ENCODE measurements at regions not wholly inside any gene's neighbourhood (a gene's known extent, or its start where the extent isn't known, plus 50 kb on each side); places are given as distances from the start of the nearest gene placed in this dataset.

DNA sequence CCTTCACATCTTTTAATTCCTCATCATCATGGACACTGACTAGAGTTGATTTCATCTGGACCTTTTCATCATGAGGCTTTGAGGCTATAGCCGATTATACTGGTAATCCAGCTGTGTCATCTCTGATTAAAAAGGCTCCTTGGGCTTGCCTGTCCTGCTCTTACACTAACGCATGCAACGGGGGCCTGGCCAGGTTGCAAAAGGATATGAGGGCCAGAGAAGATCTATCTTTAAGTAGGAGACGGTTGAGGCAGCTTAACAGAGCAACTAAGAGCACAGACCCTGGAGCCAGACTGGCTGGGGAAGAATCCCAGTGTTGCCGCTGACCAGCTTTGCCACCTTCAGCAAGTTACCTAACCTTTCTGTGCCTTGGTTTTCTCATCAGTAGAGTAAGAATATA, 211.5 kb downstream of the PTEN start:
- no peaks in the 10 kb centered on the region; the same call in 2 of the 3 replicates for H3K9me3 ChIP-seq (replicated peaks; ENCODE audit: control insufficient read depth, insufficient read depth, low read length)
- BruUV-seq (replicated peaks): no TSS peak
- ChIA-PET CTCF (interaction anchor here (1.4 to 2.1 kb wide), 3 partner anchors 34 to 315 kb away, joined by 3 to 7 read pairs (median 4); no protein-coding TSS in a partner anchor), SMC1A (ENCODE audit: uncharacterized antibody, unreplicated experiment) (interaction anchor here (1.3 to 19.3 kb wide), 4 partner anchors 7 to 310 kb away, joined by 3 to 229 read pairs (median 86); no protein-coding TSS in a partner anchor), POLR2A (interaction anchor here (1.9 kb wide), 1 partner anchor 11 kb away, joined by 5 read pairs; no protein-coding TSS in a partner anchor), RAD21 (ENCODE audit: unreplicated experiment) (interaction anchor here (1.1 to 2.9 kb wide), 4 partner anchors 8 to 39 kb away, joined by 3 to 10 read pairs (median 6); no protein-coding TSS in a partner anchor)
- intact Hi-C loops (cut with micrococcal nuclease; ENCODE audit: unreplicated experiment) (no loop called here), in situ Hi-C loops (cut with MboI) (no loop called here)
- FAIRE-seq: no peak
- 95% methylated on average over 5 of the region's 5 CpGs for WGBS (ENCODE audit: insufficient coverage, insufficient replicate concordance, low lambda C conversion rate, missing lambda C conversion rate)
- H3K79me2 ChIP-seq (ENCODE audit: control insufficient read depth, insufficient read depth, low read length): no peaks in the 10 kb centered on the region
- H3K27ac ChIP-seq (ENCODE audit: control insufficient read depth, insufficient read depth): no peak overlapping the region
- no peaks in the 10 kb centered on the region for H3K27me3 ChIP-seq (replicated peaks in 1 of 2; ENCODE audit: control insufficient read depth in 2 of 2, insufficient read depth in 2 of 2, low read length in 1 of 2)
- H3K36me3 ChIP-seq (ENCODE audit: control insufficient read depth in 2 of 2, insufficient read depth in 2 of 2, low read length in 1 of 2): no peaks in the 10 kb centered on the region
- no peak overlapping the region for H3K4me2 ChIP-seq (ENCODE audit: control insufficient read depth, insufficient read depth)
- no peak overlapping the region for H2AFZ ChIP-seq (ENCODE audit: control insufficient read depth, low read depth, low read length)
- no peaks in the 10 kb centered on the region for H4K20me1 ChIP-seq (ENCODE audit: control insufficient read depth, insufficient read depth)
- DNase-seq (ENCODE audit: low read depth, low spot score): no peak
- H3K4me3 ChIP-seq: no peak overlapping the region
- H3K9ac ChIP-seq (ENCODE audit: control insufficient read depth, insufficient read depth, low read length): no peak overlapping the region
- H3K4me1 ChIP-seq (ENCODE audit: control insufficient read depth, insufficient read depth, low read length): peaks cover 44% of the 10 kb centered on the region
- ATAC-seq: no peak
- TF ChIP-seq EP300 (IDR thresholded peaks at IDR 0.05; ENCODE audit: borderline replicate concordance in 1 of 2, control insufficient read depth in 1 of 2, low read depth in 2 of 2, low read length in 2 of 2): no peak
- TF ChIP-seq TCF12 (IDR thresholded peaks at IDR 0.05; ENCODE audit: low read depth, low read length): no peak
- TF ChIP-seq POLR2AphosphoS2 (IDR thresholded peaks at IDR 0.05; ENCODE audit: low read depth, low read length): no peak
- TF ChIP-seq, protein P1, sequence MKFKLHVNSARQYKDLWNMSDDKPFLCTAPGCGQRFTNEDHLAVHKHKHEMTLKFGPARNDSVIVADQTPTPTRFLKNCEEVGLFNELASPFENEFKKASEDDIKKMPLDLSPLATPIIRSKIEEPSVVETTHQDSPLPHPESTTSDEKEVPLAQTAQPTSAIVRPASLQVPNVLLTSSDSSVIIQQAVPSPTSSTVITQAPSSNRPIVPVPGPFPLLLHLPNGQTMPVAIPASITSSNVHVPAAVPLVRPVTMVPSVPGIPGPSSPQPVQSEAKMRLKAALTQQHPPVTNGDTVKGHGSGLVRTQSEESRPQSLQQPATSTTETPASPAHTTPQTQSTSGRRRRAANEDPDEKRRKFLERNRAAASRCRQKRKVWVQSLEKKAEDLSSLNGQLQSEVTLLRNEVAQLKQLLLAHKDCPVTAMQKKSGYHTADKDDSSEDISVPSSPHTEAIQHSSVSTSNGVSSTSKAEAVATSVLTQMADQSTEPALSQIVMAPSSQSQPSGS (IDR thresholded peaks at IDR 0.05; ENCODE audit: low read length): no peak
- TF ChIP-seq, protein P2, sequence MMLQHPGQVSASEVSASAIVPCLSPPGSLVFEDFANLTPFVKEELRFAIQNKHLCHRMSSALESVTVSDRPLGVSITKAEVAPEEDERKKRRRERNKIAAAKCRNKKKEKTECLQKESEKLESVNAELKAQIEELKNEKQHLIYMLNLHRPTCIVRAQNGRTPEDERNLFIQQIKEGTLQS (IDR thresholded peaks at IDR 0.05; ENCODE audit: borderline replicate concordance, extremely low read depth, low read depth, low read length): no peak
- no peak for TF ChIP-seq ZNF274 (IDR thresholded peaks at IDR 0.05; ENCODE audit: insufficient read depth, insufficient read length)
- no peak for TF ChIP-seq TCF7 (IDR thresholded peaks at IDR 0.05; ENCODE audit: borderline replicate concordance)
- no peak for TF ChIP-seq ZSCAN29 (IDR thresholded peaks at IDR 0.05)
- no peak for TF ChIP-seq SUZ12 (IDR thresholded peaks at IDR 0.05; ENCODE audit: unreplicated experiment)
- TF ChIP-seq, protein P3, sequence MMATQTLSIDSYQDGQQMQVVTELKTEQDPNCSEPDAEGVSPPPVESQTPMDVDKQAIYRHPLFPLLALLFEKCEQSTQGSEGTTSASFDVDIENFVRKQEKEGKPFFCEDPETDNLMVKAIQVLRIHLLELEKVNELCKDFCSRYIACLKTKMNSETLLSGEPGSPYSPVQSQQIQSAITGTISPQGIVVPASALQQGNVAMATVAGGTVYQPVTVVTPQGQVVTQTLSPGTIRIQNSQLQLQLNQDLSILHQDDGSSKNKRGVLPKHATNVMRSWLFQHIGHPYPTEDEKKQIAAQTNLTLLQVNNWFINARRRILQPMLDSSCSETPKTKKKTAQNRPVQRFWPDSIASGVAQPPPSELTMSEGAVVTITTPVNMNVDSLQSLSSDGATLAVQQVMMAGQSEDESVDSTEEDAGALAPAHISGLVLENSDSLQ (IDR thresholded peaks at IDR 0.05): no peak
- no peak for TF ChIP-seq MEF2A (IDR thresholded peaks at IDR 0.05; ENCODE audit: insufficient read depth, low read depth, low read length)
- no peak for TF ChIP-seq NFYA (IDR thresholded peaks at IDR 0.05; ENCODE audit: borderline replicate concordance, low read depth, low read length)
- TF ChIP-seq, protein P4, sequence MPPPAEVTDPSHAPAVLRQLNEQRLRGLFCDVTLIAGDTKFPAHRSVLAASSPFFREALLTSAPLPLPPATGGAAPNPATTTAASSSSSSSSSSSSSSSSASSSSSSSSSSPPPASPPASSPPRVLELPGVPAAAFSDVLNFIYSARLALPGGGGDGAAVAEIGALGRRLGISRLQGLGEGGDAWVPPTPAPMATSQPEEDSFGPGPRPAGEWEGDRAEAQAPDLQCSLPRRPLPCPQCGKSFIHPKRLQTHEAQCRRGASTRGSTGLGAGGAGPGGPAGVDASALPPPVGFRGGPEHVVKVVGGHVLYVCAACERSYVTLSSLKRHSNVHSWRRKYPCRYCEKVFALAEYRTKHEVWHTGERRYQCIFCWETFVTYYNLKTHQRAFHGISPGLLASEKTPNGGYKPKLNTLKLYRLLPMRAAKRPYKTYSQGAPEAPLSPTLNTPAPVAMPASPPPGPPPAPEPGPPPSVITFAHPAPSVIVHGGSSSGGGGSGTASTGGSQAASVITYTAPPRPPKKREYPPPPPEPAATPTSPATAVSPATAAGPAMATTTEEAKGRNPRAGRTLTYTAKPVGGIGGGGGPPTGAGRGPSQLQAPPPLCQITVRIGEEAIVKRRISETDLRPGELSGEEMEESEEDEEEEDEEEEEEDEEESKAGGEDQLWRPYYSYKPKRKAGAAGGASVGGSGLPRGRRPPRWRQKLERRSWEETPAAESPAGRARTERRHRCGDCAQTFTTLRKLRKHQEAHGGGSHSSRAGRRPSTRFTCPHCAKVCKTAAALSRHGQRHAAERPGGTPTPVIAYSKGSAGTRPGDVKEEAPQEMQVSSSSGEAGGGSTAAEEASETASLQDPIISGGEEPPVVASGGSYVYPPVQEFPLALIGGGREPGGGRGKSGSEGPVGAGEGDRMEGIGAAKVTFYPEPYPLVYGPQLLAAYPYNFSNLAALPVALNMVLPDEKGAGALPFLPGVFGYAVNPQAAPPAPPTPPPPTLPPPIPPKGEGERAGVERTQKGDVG (CRISPR knock-in tag; IDR thresholded peaks at IDR 0.05): no peak
- TF ChIP-seq, protein P5, sequence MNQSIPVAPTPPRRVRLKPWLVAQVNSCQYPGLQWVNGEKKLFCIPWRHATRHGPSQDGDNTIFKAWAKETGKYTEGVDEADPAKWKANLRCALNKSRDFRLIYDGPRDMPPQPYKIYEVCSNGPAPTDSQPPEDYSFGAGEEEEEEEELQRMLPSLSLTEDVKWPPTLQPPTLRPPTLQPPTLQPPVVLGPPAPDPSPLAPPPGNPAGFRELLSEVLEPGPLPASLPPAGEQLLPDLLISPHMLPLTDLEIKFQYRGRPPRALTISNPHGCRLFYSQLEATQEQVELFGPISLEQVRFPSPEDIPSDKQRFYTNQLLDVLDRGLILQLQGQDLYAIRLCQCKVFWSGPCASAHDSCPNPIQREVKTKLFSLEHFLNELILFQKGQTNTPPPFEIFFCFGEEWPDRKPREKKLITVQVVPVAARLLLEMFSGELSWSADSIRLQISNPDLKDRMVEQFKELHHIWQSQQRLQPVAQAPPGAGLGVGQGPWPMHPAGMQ (IDR thresholded peaks at IDR 0.05; ENCODE audit: borderline replicate concordance): no peak
- TF ChIP-seq ZNF217 (IDR thresholded peaks at IDR 0.05): no peak

Data from GM12878 (cell line).